ENCODE measurements at regions not wholly inside any gene's neighbourhood (a gene's known extent, or its start where the extent isn't known, plus 50 kb on each side); places are given as distances from the start of the nearest gene placed in this dataset.
"Not testable (repeated sequence)": the region's sequence is repeated elsewhere in the genome, so short reads cannot be mapped to it uniquely, and the experiment has no call there.

- ATAC-seq: no peak
Measured at GRCh38 chr11:109480251-109480650, 58.3 kb downstream of the C11orf87 start.

- ATAC-seq: no peak
Measured at GRCh38 chr11:109486129-109486528, 64.1 kb downstream of the C11orf87 start.

- ATAC-seq: no peak
Measured at GRCh38 chr11:109490953-109491635, 69.1 kb downstream of the C11orf87 start.

- ATAC-seq: no peak
Measured at GRCh38 chr11:109506115-109506514, 84.1 kb downstream of the C11orf87 start.

GRCh38 chr11:109507331-109507730, 85.3 kb downstream of the C11orf87 start:
- ATAC-seq: no peak

GRCh38 chr11:109507836-109508561, 86.0 kb downstream of the C11orf87 start:
- no peak for ATAC-seq

GRCh38 chr11:109508943-109509342, 87.0 kb downstream of the C11orf87 start:
- no peak for ATAC-seq

GRCh38 chr11:109510316-109510715, 88.3 kb downstream of the C11orf87 start:
- ATAC-seq: no peak

GRCh38 chr11:109511598-109511997, 89.6 kb downstream of the C11orf87 start:
- peak; percentile 56 for ATAC-seq

GRCh38 chr11:109512249-109512648, 90.3 kb downstream of the C11orf87 start:
- peak; percentile 71 for ATAC-seq

- peak; percentile 23 for ATAC-seq
Measured at GRCh38 chr11:109512680-109513079, 90.7 kb downstream of the C11orf87 start.

- no peak for ATAC-seq
Measured at GRCh38 chr11:109514313-109515018, 92.5 kb downstream of the C11orf87 start.

- no peak for ATAC-seq
Measured at GRCh38 chr11:109519253-109519652, 97.3 kb downstream of the C11orf87 start.

- peak; percentile 37 for ATAC-seq
Measured at GRCh38 chr11:109521571-109522086, 99.6 kb downstream of the C11orf87 start.

GRCh38 chr11:109522116-109522755, 100.2 kb downstream of the C11orf87 start:
- ATAC-seq: no peak

- not testable (repeated sequence) for ATAC-seq
Measured at GRCh38 chr11:109525636-109526035, 103.6 kb downstream of the C11orf87 start.

GRCh38 chr11:109526061-109526460, 104.1 kb downstream of the C11orf87 start:
- ATAC-seq: no peak

- ATAC-seq: no peak
Measured at GRCh38 chr11:109526931-109527330, 104.9 kb downstream of the C11orf87 start.

GRCh38 chr11:109527496-109527895, 105.5 kb downstream of the C11orf87 start:
- no peak for ATAC-seq

GRCh38 chr11:109547356-109548027, 125.5 kb downstream of the C11orf87 start:
- no peak for ATAC-seq

- no peak for ATAC-seq
Measured at GRCh38 chr11:109552376-109552775, 130.4 kb downstream of the C11orf87 start.

- ATAC-seq: no peak
Measured at GRCh38 chr11:109553284-109553683, 131.3 kb downstream of the C11orf87 start.
